ENCODE measurements at regions not wholly inside any gene's neighbourhood (a gene's known extent, or its start where the extent isn't known, plus 50 kb on each side); places are given as distances from the start of the nearest gene placed in this dataset.

DNA sequence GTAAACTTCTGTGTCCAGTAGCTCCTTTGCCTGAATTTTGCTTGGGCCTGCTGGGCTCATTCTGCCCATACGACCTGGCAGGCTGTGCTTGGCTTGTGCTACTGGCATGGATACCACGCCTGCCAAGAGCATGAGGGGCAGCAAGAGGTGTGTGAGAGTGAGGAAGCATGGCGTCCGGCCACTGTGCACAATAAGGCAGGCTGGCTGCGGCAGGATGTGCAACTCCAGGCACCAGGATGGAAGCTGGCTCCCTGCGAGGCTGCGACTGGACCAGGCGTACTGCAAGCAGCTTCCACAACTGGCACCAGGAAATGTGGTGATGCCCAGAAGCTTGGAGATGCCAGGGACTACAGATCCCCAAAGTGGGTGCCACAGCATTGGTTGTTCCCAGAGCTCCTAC, 709.3 kb downstream of the PCDH18 start:
- TF ChIP-seq CTCF (IDR thresholded peaks at IDR 0.05) (no peak), POLR2A (IDR thresholded peaks at IDR 0.05) (no peak)
